Endothelial cell (in vitro differentiated cells): ENCODE measurements at regions not wholly inside any gene's neighbourhood (a gene's known extent, or its start where the extent isn't known, plus 50 kb on each side); places are given as distances from the start of the nearest gene placed in this dataset.

Experiments used
- DNase-seq: peaks from one replicate; pipeline ENCODE4 v3.0.0; 2021; ENCODE audit warnings: low spot score
- H3K27ac Mint-ChIP-seq: one replicate; pipeline ENCODE4 v1.8.0; 2021; ENCODE audit warnings: mixed read lengths, inconsistent platforms; ENCODE audit not compliant: unreplicated experiment
- H3K27me3 Mint-ChIP-seq: one replicate; pipeline ENCODE4 v1.8.0; 2021; ENCODE audit warnings: mild to moderate bottlenecking, moderate library complexity, mixed read lengths, inconsistent platforms; ENCODE audit not compliant: unreplicated experiment
- H3K36me3 Mint-ChIP-seq: one replicate; pipeline ENCODE4 v1.8.0; 2021; ENCODE audit warnings: mild to moderate bottlenecking, low read depth, mixed read lengths, inconsistent platforms; ENCODE audit not compliant: unreplicated experiment
- H3K4me1 Mint-ChIP-seq: one replicate; pipeline ENCODE4 v1.8.0; 2021; ENCODE audit warnings: mild to moderate bottlenecking, mixed read lengths, inconsistent platforms; ENCODE audit not compliant: unreplicated experiment
- H3K4me3 Mint-ChIP-seq: one replicate; pipeline ENCODE4 v1.8.0; 2021; ENCODE audit warnings: mild to moderate bottlenecking, mixed read lengths, inconsistent platforms; ENCODE audit not compliant: unreplicated experiment
- H3K9me3 Mint-ChIP-seq: one replicate; pipeline ENCODE4 v1.8.0; 2021; ENCODE audit warnings: mixed read lengths, inconsistent platforms; ENCODE audit not compliant: unreplicated experiment
- CTCF ChIP-seq: fragments of 200-600 bp; sonication (generic); IDR thresholded peaks from one replicate; pipeline ENCODE4 v1.5.0; 2021; ENCODE audit warnings: antibody characterized with exemption; ENCODE audit not compliant: unreplicated experiment

- H3K27ac Mint-ChIP-seq, result no peak overlapping the region
- no peak for TF ChIP-seq CTCF
- no peak overlapping the region for H3K4me3 Mint-ChIP-seq
- DNase-seq, result no peak
- H3K4me1 Mint-ChIP-seq, result peaks cover 2% of the 10 kb centered on the region
- no peaks in the 10 kb centered on the region for H3K36me3 Mint-ChIP-seq
- H3K9me3 Mint-ChIP-seq, result no peaks in the 10 kb centered on the region
- H3K27me3 Mint-ChIP-seq, result peaks cover 3% of the 10 kb centered on the region
Observed at GRCh38 chr6:100185615-100186014, 191.6 kb upstream of the MCHR2 start.

- Mint-ChIP-seq H3K9me3 (no peaks in the 10 kb centered on the region), H3K27me3 (peaks cover 3% of the 10 kb centered on the region), H3K4me1 (no peaks in the 10 kb centered on the region), H3K4me3 (no peak overlapping the region), H3K27ac (no peak overlapping the region), H3K36me3 (no peaks in the 10 kb centered on the region)
- DNase-seq, result no peak
- TF ChIP-seq CTCF, result no peak
Observed at GRCh38 chr6:100184473-100184872, 190.4 kb upstream of the MCHR2 start.

GRCh38 chr6:100182313-100182712 lies 188.3 kb upstream of the MCHR2 start:
- TF ChIP-seq CTCF, result no peak
- no peaks in the 10 kb centered on the region for H3K4me1 Mint-ChIP-seq
- H3K27me3 Mint-ChIP-seq, result no peaks in the 10 kb centered on the region
- H3K36me3 Mint-ChIP-seq, result no peaks in the 10 kb centered on the region
- H3K9me3 Mint-ChIP-seq, result no peaks in the 10 kb centered on the region
- H3K27ac Mint-ChIP-seq, result no peak overlapping the region
- no peak for DNase-seq
- H3K4me3 Mint-ChIP-seq, result no peak overlapping the region

GRCh38 chr6:100181309-100181708 lies 187.3 kb upstream of the MCHR2 start:
- Mint-ChIP-seq H3K36me3 (no peaks in the 10 kb centered on the region), H3K4me3 (no peak overlapping the region), H3K27ac (no peak overlapping the region), H3K9me3 (no peaks in the 10 kb centered on the region), H3K4me1 (no peaks in the 10 kb centered on the region), H3K27me3 (no peaks in the 10 kb centered on the region)
- no peak for DNase-seq
- TF ChIP-seq CTCF, result no peak

GRCh38 chr6:100179576-100179975 lies 185.6 kb upstream of the MCHR2 start:
- no peaks in the 10 kb centered on the region for H3K4me1 Mint-ChIP-seq
- no peaks in the 10 kb centered on the region for H3K9me3 Mint-ChIP-seq
- H3K4me3 Mint-ChIP-seq, result no peak overlapping the region
- H3K36me3 Mint-ChIP-seq, result no peaks in the 10 kb centered on the region
- no peak for TF ChIP-seq CTCF
- no peak for DNase-seq
- no peak overlapping the region for H3K27ac Mint-ChIP-seq
- no peaks in the 10 kb centered on the region for H3K27me3 Mint-ChIP-seq
